ENCODE measurements at regions not wholly inside any gene's neighbourhood (a gene's known extent, or its start where the extent isn't known, plus 50 kb on each side); places are given as distances from the start of the nearest gene placed in this dataset.

DNA sequence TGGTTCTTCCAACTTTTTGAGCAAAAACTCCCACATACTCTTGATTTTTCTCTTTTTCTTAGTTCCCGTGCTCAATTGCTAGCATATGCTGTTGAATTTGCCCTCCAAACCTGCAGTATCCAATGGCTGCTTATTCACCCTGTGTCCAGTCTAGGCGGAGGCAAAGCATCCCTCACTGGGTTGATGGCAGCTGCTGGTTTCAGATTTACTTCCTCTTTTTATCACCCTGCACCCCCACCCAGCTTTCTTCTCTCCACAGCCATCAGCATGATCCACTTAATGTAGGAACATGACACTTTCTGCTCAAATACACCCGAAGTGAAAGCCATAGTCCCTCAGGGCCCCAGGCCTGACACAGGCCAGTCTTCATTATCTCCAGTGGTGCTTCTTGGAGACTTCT, 87.6 kb upstream of the ADARB2 start (continued):
- TF ChIP-seq, protein P1, sequence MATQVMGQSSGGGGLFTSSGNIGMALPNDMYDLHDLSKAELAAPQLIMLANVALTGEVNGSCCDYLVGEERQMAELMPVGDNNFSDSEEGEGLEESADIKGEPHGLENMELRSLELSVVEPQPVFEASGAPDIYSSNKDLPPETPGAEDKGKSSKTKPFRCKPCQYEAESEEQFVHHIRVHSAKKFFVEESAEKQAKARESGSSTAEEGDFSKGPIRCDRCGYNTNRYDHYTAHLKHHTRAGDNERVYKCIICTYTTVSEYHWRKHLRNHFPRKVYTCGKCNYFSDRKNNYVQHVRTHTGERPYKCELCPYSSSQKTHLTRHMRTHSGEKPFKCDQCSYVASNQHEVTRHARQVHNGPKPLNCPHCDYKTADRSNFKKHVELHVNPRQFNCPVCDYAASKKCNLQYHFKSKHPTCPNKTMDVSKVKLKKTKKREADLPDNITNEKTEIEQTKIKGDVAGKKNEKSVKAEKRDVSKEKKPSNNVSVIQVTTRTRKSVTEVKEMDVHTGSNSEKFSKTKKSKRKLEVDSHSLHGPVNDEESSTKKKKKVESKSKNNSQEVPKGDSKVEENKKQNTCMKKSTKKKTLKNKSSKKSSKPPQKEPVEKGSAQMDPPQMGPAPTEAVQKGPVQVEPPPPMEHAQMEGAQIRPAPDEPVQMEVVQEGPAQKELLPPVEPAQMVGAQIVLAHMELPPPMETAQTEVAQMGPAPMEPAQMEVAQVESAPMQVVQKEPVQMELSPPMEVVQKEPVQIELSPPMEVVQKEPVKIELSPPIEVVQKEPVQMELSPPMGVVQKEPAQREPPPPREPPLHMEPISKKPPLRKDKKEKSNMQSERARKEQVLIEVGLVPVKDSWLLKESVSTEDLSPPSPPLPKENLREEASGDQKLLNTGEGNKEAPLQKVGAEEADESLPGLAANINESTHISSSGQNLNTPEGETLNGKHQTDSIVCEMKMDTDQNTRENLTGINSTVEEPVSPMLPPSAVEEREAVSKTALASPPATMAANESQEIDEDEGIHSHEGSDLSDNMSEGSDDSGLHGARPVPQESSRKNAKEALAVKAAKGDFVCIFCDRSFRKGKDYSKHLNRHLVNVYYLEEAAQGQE (IDR thresholded peaks at IDR 0.05) = no peak
- TF ChIP-seq EGR1 (IDR thresholded peaks at IDR 0.05; ENCODE audit: low read depth in 2 of 2) (no peak), HNF4A (conservative IDR thresholded peaks at IDR 0.05) (no peak), HNF4G (IDR thresholded peaks at IDR 0.05) (no peak), GABPA (IDR thresholded peaks at IDR 0.05 in 1 of 2, conservative IDR thresholded peaks at IDR 0.05 in 1 of 2) (no peak)
- TF ChIP-seq, protein P2, sequence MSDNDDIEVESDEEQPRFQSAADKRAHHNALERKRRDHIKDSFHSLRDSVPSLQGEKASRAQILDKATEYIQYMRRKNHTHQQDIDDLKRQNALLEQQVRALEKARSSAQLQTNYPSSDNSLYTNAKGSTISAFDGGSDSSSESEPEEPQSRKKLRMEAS (IDR thresholded peaks at IDR 0.05) = no peak
- TF ChIP-seq, protein P3, sequence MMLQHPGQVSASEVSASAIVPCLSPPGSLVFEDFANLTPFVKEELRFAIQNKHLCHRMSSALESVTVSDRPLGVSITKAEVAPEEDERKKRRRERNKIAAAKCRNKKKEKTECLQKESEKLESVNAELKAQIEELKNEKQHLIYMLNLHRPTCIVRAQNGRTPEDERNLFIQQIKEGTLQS (IDR thresholded peaks at IDR 0.05) = no peak

DNA sequence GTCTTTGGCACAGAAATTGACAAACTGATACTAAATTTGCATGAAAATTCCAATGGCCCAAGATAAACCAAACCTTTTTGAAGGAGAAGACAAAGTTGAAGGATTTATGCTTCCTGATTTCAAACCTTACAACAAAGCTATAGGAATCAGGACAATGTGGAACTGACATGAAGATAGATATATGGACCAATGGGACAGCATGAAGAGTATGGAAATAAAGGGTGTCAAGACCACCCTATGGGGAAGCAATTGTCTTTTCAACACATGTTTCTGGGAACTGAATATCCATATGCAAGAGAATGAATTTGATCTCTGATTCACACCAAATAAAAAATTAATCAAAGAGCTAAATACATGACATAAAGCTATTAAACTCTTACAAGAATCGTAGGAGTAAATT, 77.2 kb upstream of the ADARB2 start:
- Histone ChIP-seq H3K27me3 (ENCODE audit: control insufficient read depth in 4 of 4, insufficient read depth in 4 of 4, low read length in 3 of 4) (no peaks in the 10 kb centered on the region), H3K4me1 (ENCODE audit: control insufficient read depth in 4 of 4, insufficient read depth in 4 of 4, low read length in 3 of 4) (no peaks in the 10 kb centered on the region), H3K4me3 (ENCODE audit: low read depth in 1 of 3, low read length in 3 of 3) (no peak overlapping the region), H3K36me3 (ENCODE audit: control insufficient read depth in 4 of 4, insufficient read depth in 3 of 4, low read depth in 1 of 4, low read length in 3 of 4) (no peaks in the 10 kb centered on the region), H3K27ac (ENCODE audit: low read depth in 1 of 2, low read length in 2 of 2) (no peak overlapping the region), H3K9ac (ENCODE audit: low read depth in 1 of 2, low read length in 2 of 2) (no peak overlapping the region), H3K9me3 (ENCODE audit: control insufficient read depth in 4 of 4, low read length in 3 of 4) (peaks cover 0 to 8% (median 1%) of the 10 kb centered on the region in 4 donors)
- no peak for DNase-seq (ENCODE audit: low spot score)
- TF ChIP-seq, protein P1 (IDR thresholded peaks at IDR 0.05) = no peak
- TF ChIP-seq JUND (IDR thresholded peaks at IDR 0.05) = no peak
- TF ChIP-seq RAD21 (IDR thresholded peaks at IDR 0.05) = no peak
- TF ChIP-seq, protein P4, sequence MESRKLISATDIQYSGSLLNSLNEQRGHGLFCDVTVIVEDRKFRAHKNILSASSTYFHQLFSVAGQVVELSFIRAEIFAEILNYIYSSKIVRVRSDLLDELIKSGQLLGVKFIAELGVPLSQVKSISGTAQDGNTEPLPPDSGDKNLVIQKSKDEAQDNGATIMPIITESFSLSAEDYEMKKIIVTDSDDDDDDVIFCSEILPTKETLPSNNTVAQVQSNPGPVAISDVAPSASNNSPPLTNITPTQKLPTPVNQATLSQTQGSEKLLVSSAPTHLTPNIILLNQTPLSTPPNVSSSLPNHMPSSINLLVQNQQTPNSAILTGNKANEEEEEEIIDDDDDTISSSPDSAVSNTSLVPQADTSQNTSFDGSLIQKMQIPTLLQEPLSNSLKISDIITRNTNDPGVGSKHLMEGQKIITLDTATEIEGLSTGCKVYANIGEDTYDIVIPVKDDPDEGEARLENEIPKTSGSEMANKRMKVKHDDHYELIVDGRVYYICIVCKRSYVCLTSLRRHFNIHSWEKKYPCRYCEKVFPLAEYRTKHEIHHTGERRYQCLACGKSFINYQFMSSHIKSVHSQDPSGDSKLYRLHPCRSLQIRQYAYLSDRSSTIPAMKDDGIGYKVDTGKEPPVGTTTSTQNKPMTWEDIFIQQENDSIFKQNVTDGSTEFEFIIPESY (IDR thresholded peaks at IDR 0.05) = no peak
- no peak for TF ChIP-seq NR2F2 (IDR thresholded peaks at IDR 0.05)
- no peak for TF ChIP-seq FOXA2 (IDR thresholded peaks at IDR 0.05)
- WGBS = 73% methylated on average over 1 of the region's 1 CpG
